Suprapubic skin (tissue), 4 donors: ENCODE measurements at regions not wholly inside any gene's neighbourhood (a gene's known extent, or its start where the extent isn't known, plus 50 kb on each side); places are given as distances from the start of the nearest gene placed in this dataset.

Source experiments
- DNase-seq, 2 donors: peaks; one replicate each; pipeline ENCODE4 v3.0.0-alpha.2; 2019; ENCODE audit warnings: low spot score in 2 of 2
- H3K27ac ChIP-seq: fragments of 200-600 bp; sonication (generic); one replicate; pipeline ENCODE4 v1.5.1; 2019
- H3K27me3 ChIP-seq: fragments of 200-600 bp; sonication (generic); one replicate; pipeline ENCODE4 v1.5.1; 2019
- H3K36me3 ChIP-seq: fragments of 200-600 bp; sonication (generic); one replicate; pipeline ENCODE4 v1.5.1; 2019
- H3K4me1 ChIP-seq: fragments of 200-600 bp; sonication (generic); one replicate; pipeline ENCODE4 v1.5.1; 2019
- H3K4me3 ChIP-seq: fragments of 200-600 bp; sonication (generic); one replicate; pipeline ENCODE4 v1.5.1; 2019; ENCODE audit warnings: mild to moderate bottlenecking
- H3K9me3 ChIP-seq: fragments of 200-600 bp; sonication (generic); one replicate; pipeline ENCODE4 v1.5.1; 2019
- CTCF ChIP-seq, 2 donors: fragments of 200-600 bp in 1 of 2; fragments of 450-650 bp in 1 of 2; sonication (generic) in 1 of 2; IDR thresholded peaks; one replicate each; pipeline ENCODE4 v1.5.1; 2016 to 2019; ENCODE audit warnings: antibody characterized with exemption in 2 of 2, mild to moderate bottlenecking in 1 of 2, moderate library complexity in 1 of 2
- EP300 ChIP-seq: sonication (generic); formaldehyde crosslinking; IDR thresholded peaks from one replicate; pipeline ENCODE4 v1.6.1; 2017; ENCODE audit warnings: antibody characterized with exemption
- POLR2A ChIP-seq, 2 donors: fragments of 450-650 bp; IDR thresholded peaks; one replicate each; pipeline ENCODE4 v1.6.1; 2017; ENCODE audit warnings: antibody characterized with exemption in 2 of 2, mild to moderate bottlenecking in 2 of 2, moderate library complexity in 2 of 2
- POLR2AphosphoS5 ChIP-seq, 3 donors: sonication (generic); formaldehyde crosslinking; IDR thresholded peaks; one replicate each; pipeline ENCODE4 v1.6.1; 2017; ENCODE audit warnings: antibody characterized with exemption in 3 of 3
- WGBS: methylation state at CpG from one replicate; pipeline ENCODE4 v1.1.5; 2018; 5-methylcytosine and 5-hydroxymethylcytosine counted together

GRCh38 chr1:115473986-115474565 lies 136.0 kb upstream of the NGF start:
- WGBS: 45% methylated on average over 6 of the region's 8 CpGs
- Histone ChIP-seq H3K27ac (no peak overlapping the region), H3K9me3 (no peaks in the 10 kb centered on the region), H3K4me3 (no peak overlapping the region), H3K36me3 (no peaks in the 10 kb centered on the region), H3K4me1 (peaks cover 1% of the 10 kb centered on the region), H3K27me3 (peaks cover 1% of the 10 kb centered on the region)
- peak in 1 of 2 donors; percentile 20 for DNase-seq
- no peak for TF ChIP-seq EP300
- TF ChIP-seq POLR2A (IDR thresholded peaks at IDR 0.05): no peak
- no peak for TF ChIP-seq POLR2AphosphoS5 (IDR thresholded peaks at IDR 0.05)
- no peak for TF ChIP-seq CTCF (IDR thresholded peaks at IDR 0.05)

GRCh38 chr1:115469703-115470476 lies 131.8 kb upstream of the NGF start:
- WGBS: 31% methylated on average over 10 of the region's 11 CpGs
- no peak overlapping the region for H3K4me3 ChIP-seq
- H3K4me1 ChIP-seq: no peaks in the 10 kb centered on the region
- no peak overlapping the region for H3K27ac ChIP-seq
- no peak for DNase-seq
- no peaks in the 10 kb centered on the region for H3K27me3 ChIP-seq
- no peaks in the 10 kb centered on the region for H3K9me3 ChIP-seq
- H3K36me3 ChIP-seq: no peaks in the 10 kb centered on the region
- TF ChIP-seq CTCF (IDR thresholded peaks at IDR 0.05): peak; percentile 37 to 86
- TF ChIP-seq POLR2A (IDR thresholded peaks at IDR 0.05): no peak

- no peaks in the 10 kb centered on the region for H3K4me1 ChIP-seq
- no peak overlapping the region for H3K27ac ChIP-seq
- no peaks in the 10 kb centered on the region for H3K27me3 ChIP-seq
- DNase-seq: no peak
- no peaks in the 10 kb centered on the region for H3K9me3 ChIP-seq
- TF ChIP-seq EP300 (no peak), CTCF (IDR thresholded peaks at IDR 0.05) (no peak), POLR2A (IDR thresholded peaks at IDR 0.05) (no peak), POLR2AphosphoS5 (IDR thresholded peaks at IDR 0.05) (no peak)
- H3K4me3 ChIP-seq: no peak overlapping the region
- 96% methylated on average over 3 of the region's 3 CpGs for WGBS
- no peaks in the 10 kb centered on the region for H3K36me3 ChIP-seq
Observed at GRCh38 chr1:115467790-115468189, 129.7 kb upstream of the NGF start.

- Histone ChIP-seq H3K27ac (no peak overlapping the region), H3K9me3 (no peaks in the 10 kb centered on the region), H3K36me3 (no peaks in the 10 kb centered on the region), H3K27me3 (no peaks in the 10 kb centered on the region), H3K4me3 (no peak overlapping the region), H3K4me1 (no peaks in the 10 kb centered on the region)
- WGBS: 79% methylated on average over 4 of the region's 4 CpGs
- TF ChIP-seq POLR2A (IDR thresholded peaks at IDR 0.05): no peak
- no peak for TF ChIP-seq POLR2AphosphoS5 (IDR thresholded peaks at IDR 0.05)
- no peak for TF ChIP-seq EP300
- no peak for TF ChIP-seq CTCF (IDR thresholded peaks at IDR 0.05)
- DNase-seq: no peak
Observed at GRCh38 chr1:115467196-115467595, 129.1 kb upstream of the NGF start.

GRCh38 chr1:115466433-115466832 lies 128.4 kb upstream of the NGF start:
- Histone ChIP-seq H3K27me3 (no peaks in the 10 kb centered on the region), H3K4me3 (no peak overlapping the region), H3K27ac (no peak overlapping the region), H3K9me3 (no peaks in the 10 kb centered on the region), H3K4me1 (no peaks in the 10 kb centered on the region), H3K36me3 (no peaks in the 10 kb centered on the region)
- DNase-seq: no peak
- TF ChIP-seq EP300 (no peak), CTCF (IDR thresholded peaks at IDR 0.05) (no peak), POLR2A (IDR thresholded peaks at IDR 0.05) (no peak), POLR2AphosphoS5 (IDR thresholded peaks at IDR 0.05) (no peak)
- WGBS: 100% methylated on average over 3 of the region's 3 CpGs
